GM13977 (cell line): ENCODE measurements at regions not wholly inside any gene's neighbourhood (a gene's known extent, or its start where the extent isn't known, plus 50 kb on each side); places are given as distances from the start of the nearest gene placed in this dataset.
"Not testable (repeated sequence)": the region's sequence is repeated elsewhere in the genome, so short reads cannot be mapped to it uniquely, and the experiment has no call there.

Experiments used
- DNase-seq: peaks from one replicate; pipeline ENCODE4 v3.0.0; 2012; ENCODE audit warnings: low spot score
- CTCF ChIP-seq: IDR thresholded peaks from 2 replicates; pipeline ENCODE4 v1.5.1; 2012; ENCODE audit warnings: mild to moderate bottlenecking, control low read depth; ENCODE audit not compliant: insufficient read depth; ENCODE audit errors: extremely low read depth, missing control alignments
- in situ Hi-C: fragments of 300-500 bp; cut with MboI; formaldehyde crosslinking; loops from one replicate; pipeline ENCODE4 v1.12.0; 2022; ENCODE audit warnings: low sequenced_read_pairs, low pct_unique_long_range_greater_than_20kb, mixed read lengths, inconsistent platforms; ENCODE audit not compliant: unreplicated experiment

GRCh38 chr6:7021301-7021700 lies 86.5 kb upstream of the RREB1 start:
- TF ChIP-seq CTCF = no peak
- in situ Hi-C loops = no loop called here
- DNase-seq = no peak

- DNase-seq = no peak
- no peak for TF ChIP-seq CTCF
- in situ Hi-C loops = no loop called here
Measured at GRCh38 chr6:7025861-7026260, 81.9 kb upstream of the RREB1 start.

- DNase-seq, in situ Hi-C loops: not testable (repeated sequence)
Measured at GRCh38 chr6:7028963-7029362, 78.8 kb upstream of the RREB1 start.

GRCh38 chr6:7030968-7031367 lies 76.8 kb upstream of the RREB1 start:
- in situ Hi-C loops, DNase-seq: not testable (repeated sequence)

GRCh38 chr6:7033202-7033601 lies 74.6 kb upstream of the RREB1 start:
- no peak for DNase-seq
- in situ Hi-C loops = no loop called here
- TF ChIP-seq CTCF = no peak

- TF ChIP-seq CTCF = no peak
- in situ Hi-C loops = no loop called here
- DNase-seq = no peak
Measured at GRCh38 chr6:7034055-7034454, 73.7 kb upstream of the RREB1 start.

GRCh38 chr6:7035837-7036249 lies 71.9 kb upstream of the RREB1 start:
- no peak for DNase-seq
- TF ChIP-seq CTCF = no peak
- in situ Hi-C loops = no loop called here

GRCh38 chr6:7041511-7042026 lies 66.2 kb upstream of the RREB1 start:
- TF ChIP-seq CTCF = no peak
- DNase-seq = peak; percentile 57
- in situ Hi-C loops = no loop called here
